ENCODE measurements at regions not wholly inside any gene's neighbourhood (a gene's known extent, or its start where the extent isn't known, plus 50 kb on each side); places are given as distances from the start of the nearest gene placed in this dataset.

DNA sequence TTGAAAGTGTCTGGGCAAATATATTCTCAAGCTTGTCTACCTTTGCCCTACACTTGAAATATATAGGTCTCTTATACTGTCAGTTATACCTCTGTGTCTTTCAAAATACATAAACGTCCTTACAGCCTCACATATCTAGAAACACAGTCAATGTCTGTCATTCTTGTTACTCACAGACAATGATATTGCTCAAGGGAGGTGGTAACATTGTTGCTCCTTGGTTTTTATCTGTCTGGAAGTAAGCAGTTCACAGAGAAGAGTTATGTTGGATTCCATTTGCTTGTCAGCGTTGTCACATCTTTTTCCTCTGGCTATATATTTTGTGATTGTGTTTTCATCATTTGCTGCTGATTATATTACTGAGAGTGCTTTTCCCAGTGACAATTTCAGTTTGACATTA lies 1528.9 kb downstream of the PCDH7 start:
- TF ChIP-seq POLR2A (IDR thresholded peaks at IDR 0.05; ENCODE audit: low read length) (no peak), GATA1 (IDR thresholded peaks at IDR 0.05; ENCODE audit: low read depth, low read length) (no peak)
